Body of pancreas (tissue), 4 donors: ENCODE measurements at regions not wholly inside any gene's neighbourhood (a gene's known extent, or its start where the extent isn't known, plus 50 kb on each side); places are given as distances from the start of the nearest gene placed in this dataset.

Source experiments
- POLR2A ChIP-seq, 3 donors: fragments of 450-650 bp; IDR thresholded peaks; one replicate each; pipeline ENCODE4 v1.6.1; 2016; ENCODE audit warnings: antibody characterized with exemption in 3 of 3, mild to moderate bottlenecking in 2 of 3
- TF ChIP-seq, protein P1 (sequence below), 7 experiments: fragments of 450-650 bp in 4 of 7; fragments of 200-600 bp in 3 of 7; sonication (generic) in 3 of 7; IDR thresholded peaks; one replicate each; pipeline ENCODE4 v1.5.1; 2016 to 2019; ENCODE audit warnings: antibody characterized with exemption in 7 of 7

- TF ChIP-seq POLR2A (IDR thresholded peaks at IDR 0.05) = no peak
- TF ChIP-seq, protein P1, sequence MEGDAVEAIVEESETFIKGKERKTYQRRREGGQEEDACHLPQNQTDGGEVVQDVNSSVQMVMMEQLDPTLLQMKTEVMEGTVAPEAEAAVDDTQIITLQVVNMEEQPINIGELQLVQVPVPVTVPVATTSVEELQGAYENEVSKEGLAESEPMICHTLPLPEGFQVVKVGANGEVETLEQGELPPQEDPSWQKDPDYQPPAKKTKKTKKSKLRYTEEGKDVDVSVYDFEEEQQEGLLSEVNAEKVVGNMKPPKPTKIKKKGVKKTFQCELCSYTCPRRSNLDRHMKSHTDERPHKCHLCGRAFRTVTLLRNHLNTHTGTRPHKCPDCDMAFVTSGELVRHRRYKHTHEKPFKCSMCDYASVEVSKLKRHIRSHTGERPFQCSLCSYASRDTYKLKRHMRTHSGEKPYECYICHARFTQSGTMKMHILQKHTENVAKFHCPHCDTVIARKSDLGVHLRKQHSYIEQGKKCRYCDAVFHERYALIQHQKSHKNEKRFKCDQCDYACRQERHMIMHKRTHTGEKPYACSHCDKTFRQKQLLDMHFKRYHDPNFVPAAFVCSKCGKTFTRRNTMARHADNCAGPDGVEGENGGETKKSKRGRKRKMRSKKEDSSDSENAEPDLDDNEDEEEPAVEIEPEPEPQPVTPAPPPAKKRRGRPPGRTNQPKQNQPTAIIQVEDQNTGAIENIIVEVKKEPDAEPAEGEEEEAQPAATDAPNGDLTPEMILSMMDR (IDR thresholded peaks at IDR 0.05) = no peak
Observed at GRCh38 chr11:81887671-81888070, 846.0 kb downstream of the FAM181B start.
